Fibroblast of mammary gland (primary cell): ENCODE measurements at regions not wholly inside any gene's neighbourhood (a gene's known extent, or its start where the extent isn't known, plus 50 kb on each side); places are given as distances from the start of the nearest gene placed in this dataset.

Experiments
- DNase-seq: peaks from one replicate; pipeline ENCODE4 v3.0.0-alpha.2; 2010; ENCODE audit warnings: low read depth
- H3K4me3 ChIP-seq: 2 replicates; pipeline ENCODE4 v1.5.1; 2011; ENCODE audit warnings: low read depth, mild to moderate bottlenecking, low read length, moderate library complexity; ENCODE audit not compliant: control insufficient read depth
- TF ChIP-seq, protein P1 (sequence below): conservative IDR thresholded peaks from 2 replicates; pipeline ENCODE4 v1.5.1; 2011; ENCODE audit warnings: low read depth, low read length, inconsistent platforms; ENCODE audit not compliant: control insufficient read depth, insufficient read depth

DNA sequence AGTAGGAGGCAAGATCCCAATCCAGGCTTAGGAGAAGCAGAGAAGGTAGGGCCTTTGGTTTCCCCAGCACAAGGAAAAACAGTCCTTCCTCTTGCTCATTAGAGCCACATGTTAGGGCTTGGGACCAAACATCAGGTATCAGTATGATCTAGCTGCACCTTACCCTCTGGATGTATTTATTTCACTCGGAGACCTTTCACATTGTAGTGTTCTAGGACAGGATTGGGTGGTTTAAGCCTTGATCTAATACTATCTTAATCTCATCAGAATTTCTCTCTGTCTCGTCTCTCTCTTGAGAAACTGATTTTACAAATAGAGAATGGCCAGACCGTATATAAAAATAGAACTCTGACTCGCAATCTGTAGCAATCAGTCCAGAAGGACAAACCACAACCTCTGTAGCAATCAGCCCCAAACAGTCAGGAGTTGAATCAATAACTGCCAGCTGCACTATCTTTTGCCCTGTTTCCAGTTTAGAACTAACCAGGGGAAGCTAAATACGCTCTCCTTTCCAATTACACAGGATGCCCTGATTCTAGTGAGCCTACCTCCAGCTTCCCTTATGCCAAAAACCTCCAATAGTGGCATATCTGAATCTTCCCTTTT lies 207.1 kb downstream of the TDRD15 start:
- TF ChIP-seq, protein P1, sequence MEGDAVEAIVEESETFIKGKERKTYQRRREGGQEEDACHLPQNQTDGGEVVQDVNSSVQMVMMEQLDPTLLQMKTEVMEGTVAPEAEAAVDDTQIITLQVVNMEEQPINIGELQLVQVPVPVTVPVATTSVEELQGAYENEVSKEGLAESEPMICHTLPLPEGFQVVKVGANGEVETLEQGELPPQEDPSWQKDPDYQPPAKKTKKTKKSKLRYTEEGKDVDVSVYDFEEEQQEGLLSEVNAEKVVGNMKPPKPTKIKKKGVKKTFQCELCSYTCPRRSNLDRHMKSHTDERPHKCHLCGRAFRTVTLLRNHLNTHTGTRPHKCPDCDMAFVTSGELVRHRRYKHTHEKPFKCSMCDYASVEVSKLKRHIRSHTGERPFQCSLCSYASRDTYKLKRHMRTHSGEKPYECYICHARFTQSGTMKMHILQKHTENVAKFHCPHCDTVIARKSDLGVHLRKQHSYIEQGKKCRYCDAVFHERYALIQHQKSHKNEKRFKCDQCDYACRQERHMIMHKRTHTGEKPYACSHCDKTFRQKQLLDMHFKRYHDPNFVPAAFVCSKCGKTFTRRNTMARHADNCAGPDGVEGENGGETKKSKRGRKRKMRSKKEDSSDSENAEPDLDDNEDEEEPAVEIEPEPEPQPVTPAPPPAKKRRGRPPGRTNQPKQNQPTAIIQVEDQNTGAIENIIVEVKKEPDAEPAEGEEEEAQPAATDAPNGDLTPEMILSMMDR, result no peak
- H3K4me3 ChIP-seq, result no peak overlapping the region
- no peak for DNase-seq

DNA sequence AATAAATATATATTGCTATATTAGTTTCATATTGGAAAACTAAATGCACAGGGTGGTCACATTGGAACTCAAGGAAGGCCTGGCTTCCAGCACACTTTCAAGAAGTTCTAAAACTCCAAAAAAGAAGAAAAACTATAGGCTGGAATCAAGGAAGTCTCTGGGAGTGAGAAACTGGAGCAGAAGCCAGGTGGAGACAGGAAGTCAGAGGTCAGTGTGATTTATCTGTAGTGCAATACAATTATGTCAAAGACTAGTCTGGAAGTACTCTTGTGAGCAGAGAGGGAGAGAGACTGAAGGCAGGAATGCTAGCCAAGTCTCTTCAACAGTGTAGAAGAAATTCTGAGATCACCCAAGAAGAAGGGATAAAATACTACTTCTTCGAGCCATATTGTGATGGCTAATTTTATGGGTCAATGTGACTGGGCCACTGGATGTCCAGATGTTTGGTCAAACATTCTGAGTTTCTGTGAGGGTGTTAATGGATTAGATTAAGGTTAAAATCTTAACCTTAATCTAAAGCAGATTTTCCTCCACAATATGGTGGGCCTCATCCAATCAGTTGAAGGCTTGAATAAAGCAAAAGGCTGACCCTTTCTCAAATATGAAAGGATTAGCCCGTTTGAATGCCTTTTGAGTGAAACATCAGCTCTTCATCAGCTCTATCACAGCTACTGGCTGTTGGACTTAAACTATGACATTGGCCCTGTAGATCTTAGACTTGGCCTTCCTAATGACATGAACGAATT lies 208.0 kb downstream of the TDRD15 start:
- TF ChIP-seq, protein P1, result no peak
- no peak overlapping the region for H3K4me3 ChIP-seq
- no peak for DNase-seq

DNA sequence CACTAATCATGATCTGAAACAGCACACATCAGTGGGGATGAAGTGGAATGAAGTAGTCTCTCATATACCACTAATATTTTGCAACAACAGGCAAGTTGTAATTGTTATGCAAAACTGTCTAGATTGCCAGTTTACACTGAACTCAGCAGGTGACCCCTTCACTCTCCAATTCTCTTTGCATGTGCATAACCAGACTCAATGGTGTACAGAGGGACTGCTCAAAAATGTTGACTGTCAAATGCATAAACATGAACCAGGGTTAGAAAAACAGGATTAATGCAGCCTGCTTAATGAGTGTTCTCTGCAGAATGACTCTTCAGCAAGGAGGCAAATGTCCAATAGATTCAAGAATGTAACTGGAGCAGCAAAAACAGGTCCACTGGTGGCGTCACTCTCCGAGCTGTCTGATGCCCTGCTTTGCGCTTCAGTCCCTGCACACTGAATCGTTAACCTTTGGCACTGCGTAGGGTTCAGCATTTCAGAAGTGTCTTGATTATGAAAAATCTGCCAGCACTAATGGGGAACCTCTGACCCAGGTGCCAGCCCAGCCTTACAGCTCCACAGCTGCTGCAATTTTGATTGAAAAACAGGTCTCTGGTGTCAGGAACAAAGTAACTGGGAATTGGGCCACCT lies 209.3 kb downstream of the TDRD15 start:
- TF ChIP-seq, protein P1, result no peak
- no peak overlapping the region for H3K4me3 ChIP-seq
- DNase-seq, result no peak

DNA sequence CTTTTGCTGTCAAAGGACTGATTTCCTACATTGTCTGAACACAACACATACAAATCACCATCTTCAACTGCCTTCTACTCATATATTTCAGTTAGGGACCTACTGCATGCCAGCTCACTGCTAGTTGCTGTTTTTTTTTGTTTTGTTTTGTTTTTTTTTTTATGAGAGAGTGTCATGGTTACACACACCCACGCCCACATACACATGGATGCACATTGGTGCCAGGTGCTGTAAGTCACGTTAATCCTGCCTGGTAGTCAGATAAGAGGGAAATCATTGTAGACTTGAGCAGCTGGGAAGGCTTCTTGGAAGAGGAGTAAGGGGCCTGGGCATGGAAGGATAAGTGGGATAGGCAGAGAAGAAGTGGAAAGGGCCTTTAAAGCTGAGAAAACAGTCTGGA lies 209.9 kb downstream of the TDRD15 start:
- no peak for DNase-seq
- TF ChIP-seq, protein P1, result no peak
- H3K4me3 ChIP-seq, result no peak overlapping the region

DNA sequence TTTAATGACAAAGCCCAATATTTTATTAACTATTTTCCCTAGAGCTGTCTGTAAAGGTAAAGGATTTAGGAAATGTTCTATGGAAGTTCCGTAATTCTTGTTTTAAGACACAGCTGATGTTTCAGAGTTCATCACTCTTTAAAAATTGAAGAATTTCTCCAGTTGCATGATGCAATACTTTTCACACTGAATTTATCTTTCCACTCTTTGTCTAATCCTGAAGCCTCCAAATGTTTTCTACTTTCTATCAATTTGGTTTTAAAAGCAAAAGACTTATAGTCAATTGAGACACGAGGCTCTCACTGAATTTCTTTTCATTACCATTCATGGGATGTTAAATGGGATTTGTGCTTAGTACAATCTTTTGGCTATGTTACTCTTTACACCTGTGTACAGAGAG lies 223.2 kb downstream of the TDRD15 start:
- no peak overlapping the region for H3K4me3 ChIP-seq
- no peak for DNase-seq
- TF ChIP-seq, protein P1, result no peak

DNA sequence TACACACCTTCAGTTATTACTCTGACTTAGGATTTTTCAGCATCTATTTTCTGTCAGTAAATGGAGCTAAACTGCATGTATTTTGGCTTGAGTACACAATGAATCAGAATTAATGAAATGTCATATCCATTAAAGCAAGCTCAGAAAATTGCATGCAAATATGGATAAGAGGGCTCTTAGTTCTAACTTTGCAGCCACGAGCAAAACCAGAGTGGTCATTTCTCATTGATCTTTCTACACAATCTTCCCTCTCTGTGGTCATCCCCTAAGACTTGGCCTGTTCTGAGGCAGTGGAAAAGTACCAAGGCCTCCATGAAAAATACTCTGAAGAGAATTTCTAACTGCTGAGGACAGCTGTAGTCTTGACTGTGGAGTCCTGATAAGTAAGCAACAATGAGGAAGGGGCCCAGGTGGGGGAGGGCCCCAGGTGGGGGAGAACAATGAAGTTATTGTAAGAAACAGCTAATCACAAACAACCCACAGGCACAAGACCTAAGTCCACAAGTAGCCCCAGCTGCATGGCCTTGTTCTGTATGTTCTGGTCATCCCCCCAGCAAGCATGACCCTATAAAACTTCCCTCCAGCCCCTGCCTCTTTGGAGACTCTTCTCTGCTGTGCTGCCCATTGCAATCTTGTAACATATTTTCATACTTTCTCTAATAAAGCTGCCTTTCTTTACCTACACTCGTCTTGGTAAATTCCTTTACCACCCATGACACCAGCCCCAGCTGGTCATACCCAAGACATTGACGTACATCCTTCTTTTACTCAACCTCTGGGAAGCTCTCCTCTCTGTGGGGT lies 230.3 kb downstream of the TDRD15 start:
- DNase-seq, result no peak

More for the DNA sequence above, 230.3 kb downstream of the TDRD15 start:
- TF ChIP-seq, protein P1, result no peak
- no peak overlapping the region for H3K4me3 ChIP-seq
